Spleen (tissue), 7 donors: ENCODE measurements at regions not wholly inside any gene's neighbourhood (a gene's known extent, or its start where the extent isn't known, plus 50 kb on each side); places are given as distances from the start of the nearest gene placed in this dataset.

Experiments used
- POLR2A ChIP-seq, 3 donors: fragments of 450-650 bp; IDR thresholded peaks; one replicate each; pipeline ENCODE4 v1.5.1; 2017; ENCODE audit warnings: antibody characterized with exemption in 3 of 3, mild to moderate bottlenecking in 1 of 3
- TF ChIP-seq, protein P1 (sequence below), 11 experiments: fragments of 200-600 bp in 7 of 11; fragments of 450-650 bp in 4 of 11; sonication (generic) in 4 of 11; IDR thresholded peaks in 8 of 11; conservative IDR thresholded peaks in 3 of 11; 1 replicate in 7 of 11; 2 replicates in 4 of 11; pipeline versions ENCODE4 v1.4.0 to v1.8.0; 2016 to 2021; ENCODE audit warnings: antibody characterized with exemption in 11 of 11, inconsistent platforms in 4 of 11, mild to moderate bottlenecking in 1 of 11
- donor health status: DM: no; HTN: no; CAD: no; lungs with moderate emphysema.
- donor health status: DM: no; HTN: no; CAD: no.
- donor health status: DM: no; HTN: no; CAD: no.

DNA sequence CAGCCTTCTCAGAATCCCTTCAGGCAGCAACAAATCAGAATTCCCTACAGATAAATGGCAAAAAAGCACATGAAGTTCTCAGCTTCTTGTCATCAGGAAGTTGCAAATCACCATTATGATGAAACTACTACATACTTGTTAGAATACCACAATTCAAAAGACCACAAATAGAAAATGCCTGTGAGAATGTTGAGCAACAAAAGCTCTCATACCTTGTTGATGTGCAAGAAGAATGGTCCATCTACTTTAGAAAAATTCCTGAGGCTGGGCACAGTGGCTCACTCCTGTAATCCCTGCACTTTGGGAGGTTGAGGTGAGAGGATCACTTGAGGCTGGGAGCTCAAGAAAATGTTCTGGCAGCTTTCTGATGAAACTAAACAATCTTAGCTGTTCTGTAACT is 278.1 kb downstream of the ICE1 start:
- TF ChIP-seq, protein P1, sequence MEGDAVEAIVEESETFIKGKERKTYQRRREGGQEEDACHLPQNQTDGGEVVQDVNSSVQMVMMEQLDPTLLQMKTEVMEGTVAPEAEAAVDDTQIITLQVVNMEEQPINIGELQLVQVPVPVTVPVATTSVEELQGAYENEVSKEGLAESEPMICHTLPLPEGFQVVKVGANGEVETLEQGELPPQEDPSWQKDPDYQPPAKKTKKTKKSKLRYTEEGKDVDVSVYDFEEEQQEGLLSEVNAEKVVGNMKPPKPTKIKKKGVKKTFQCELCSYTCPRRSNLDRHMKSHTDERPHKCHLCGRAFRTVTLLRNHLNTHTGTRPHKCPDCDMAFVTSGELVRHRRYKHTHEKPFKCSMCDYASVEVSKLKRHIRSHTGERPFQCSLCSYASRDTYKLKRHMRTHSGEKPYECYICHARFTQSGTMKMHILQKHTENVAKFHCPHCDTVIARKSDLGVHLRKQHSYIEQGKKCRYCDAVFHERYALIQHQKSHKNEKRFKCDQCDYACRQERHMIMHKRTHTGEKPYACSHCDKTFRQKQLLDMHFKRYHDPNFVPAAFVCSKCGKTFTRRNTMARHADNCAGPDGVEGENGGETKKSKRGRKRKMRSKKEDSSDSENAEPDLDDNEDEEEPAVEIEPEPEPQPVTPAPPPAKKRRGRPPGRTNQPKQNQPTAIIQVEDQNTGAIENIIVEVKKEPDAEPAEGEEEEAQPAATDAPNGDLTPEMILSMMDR (IDR thresholded peaks at IDR 0.05 in 8 of 11, conservative IDR thresholded peaks at IDR 0.05 in 3 of 11) = no peak
- no peak for TF ChIP-seq POLR2A (IDR thresholded peaks at IDR 0.05)
